ENCODE measurements at regions not wholly inside any gene's neighbourhood (a gene's known extent, or its start where the extent isn't known, plus 50 kb on each side); places are given as distances from the start of the nearest gene placed in this dataset.

- no peak overlapping the region for H3K4me3 ChIP-seq
- peak; percentile 31 to 53 for TF ChIP-seq CTCF (IDR thresholded peaks at IDR 0.05)
- ATAC-seq (peak; percentile 87), DNase-seq (peak in 2 of 4 donors; percentile 68 to 82)
- H3K9me3 ChIP-seq, result no peaks in the 10 kb centered on the region
- intact Hi-C loops (cut with DNase I), result no loop called here
- no peaks in the 10 kb centered on the region for H3K36me3 ChIP-seq
- H3K27ac ChIP-seq, result no peak overlapping the region
- peaks cover 0 to 21% of the 10 kb centered on the region in 2 donors for H3K27me3 ChIP-seq
- H3K4me1 ChIP-seq, result no peaks in the 10 kb centered on the region
Observed at GRCh38 chr11:116357784-116358544, 414.8 kb downstream of the BUD13 start.

GRCh38 chr11:116356451-116356850 lies 416.3 kb downstream of the BUD13 start:
- intact Hi-C loops (cut with DNase I), result no loop called here
- no peak overlapping the region for H3K27ac ChIP-seq
- no peaks in the 10 kb centered on the region for H3K36me3 ChIP-seq
- H3K9me3 ChIP-seq, result no peaks in the 10 kb centered on the region
- no peak for TF ChIP-seq CTCF (IDR thresholded peaks at IDR 0.05)
- ATAC-seq (no peak), DNase-seq (no peak)
- no peak overlapping the region for H3K4me3 ChIP-seq
- peaks cover 0 to 21% of the 10 kb centered on the region in 2 donors for H3K27me3 ChIP-seq
- no peaks in the 10 kb centered on the region for H3K4me1 ChIP-seq

GRCh38 chr11:116355104-116355503 lies 417.7 kb downstream of the BUD13 start:
- no peak for DNase-seq
- H3K36me3 ChIP-seq, result no peaks in the 10 kb centered on the region
- ATAC-seq, result no peak
- intact Hi-C loops (cut with DNase I), result no loop called here
- H3K4me1 ChIP-seq, result no peaks in the 10 kb centered on the region
- H3K27ac ChIP-seq, result no peak overlapping the region
- no peaks in the 10 kb centered on the region for H3K9me3 ChIP-seq
- H3K4me3 ChIP-seq, result no peak overlapping the region
- TF ChIP-seq CTCF (IDR thresholded peaks at IDR 0.05), result no peak
- H3K27me3 ChIP-seq, result peaks cover 0 to 18% of the 10 kb centered on the region in 2 donors

GRCh38 chr11:116353589-116353988 lies 419.2 kb downstream of the BUD13 start:
- no peak for TF ChIP-seq CTCF (IDR thresholded peaks at IDR 0.05)
- H3K27ac ChIP-seq, result no peak overlapping the region
- no peak overlapping the region for H3K4me3 ChIP-seq
- H3K36me3 ChIP-seq, result no peaks in the 10 kb centered on the region
- H3K9me3 ChIP-seq, result no peaks in the 10 kb centered on the region
- no peaks in the 10 kb centered on the region for H3K4me1 ChIP-seq
- intact Hi-C loops (cut with DNase I), result no loop called here
- peak; percentile 13 for ATAC-seq
- no peak for DNase-seq
- peaks cover 0 to 18% of the 10 kb centered on the region in 2 donors for H3K27me3 ChIP-seq

GRCh38 chr11:116352881-116353280 lies 419.9 kb downstream of the BUD13 start:
- Histone ChIP-seq H3K9me3 (no peaks in the 10 kb centered on the region), H3K36me3 (no peaks in the 10 kb centered on the region), H3K4me3 (no peak overlapping the region), H3K27ac (no peak overlapping the region), H3K4me1 (no peaks in the 10 kb centered on the region), H3K27me3 (peaks cover 0 to 11% of the 10 kb centered on the region in 2 donors)
- no peak for DNase-seq
- intact Hi-C loops (cut with DNase I), result no loop called here
- ATAC-seq, result no peak
- TF ChIP-seq CTCF (IDR thresholded peaks at IDR 0.05), result no peak
